Caco-2 (cell line): ENCODE measurements at regions not wholly inside any gene's neighbourhood (a gene's known extent, or its start where the extent isn't known, plus 50 kb on each side); places are given as distances from the start of the nearest gene placed in this dataset.

Experiments used
- BruUV-seq: library from RNA; stranded (reverse); fragments of 400-500 nt; replicated peaks from 2 replicates; lab custom pipeline; 2021; lab: Mats Ljungman, UMichigan
- CTCF ChIA-PET: fragments of 300-600 bp; sonication (Branson Sonifier 250); formaldehyde crosslinking; loops from one replicate; lab custom pipeline; 2022; ENCODE audit warnings: antibody characterized with exemption; lab: Charles Lee
- POLR2A ChIA-PET: fragments of 300-600 bp; sonication (Branson Sonifier 250); formaldehyde crosslinking; loops from one replicate; lab custom pipeline; 2022; ENCODE audit warnings: antibody characterized with exemption; lab: Charles Lee
- DNase-seq, 2 experiments: peaks; one replicate each; pipeline versions ENCODE4 v3.0.0 to v3.0.0-alpha.2; 2020 to 2022
- H3K27me3 ChIP-seq: replicated peaks from 2 replicates; pipeline ENCODE4 v1.6.0; 2011; ENCODE audit warnings: low read length; ENCODE audit not compliant: control insufficient read depth, insufficient read depth
- H3K36me3 ChIP-seq: 2 replicates; pipeline ENCODE4 v1.5.1; 2011; ENCODE audit warnings: low read length; ENCODE audit not compliant: control insufficient read depth, insufficient read depth
- H3K4me1 ChIP-seq: fragments of 250-450 bp; sonication (Bioruptor Pico); 2 replicates; pipeline ENCODE4 v1.5.1; 2020; ENCODE audit warnings: mild to moderate bottlenecking
- H3K4me3 ChIP-seq: 2 replicates; pipeline ENCODE4 v1.5.1; 2011; ENCODE audit warnings: low read depth, mild to moderate bottlenecking, control low read depth, low read length
- H3K9me3 ChIP-seq: fragments of 250-450 bp; sonication (Bioruptor Pico); 2 replicates; pipeline ENCODE4 v1.5.1; 2020; ENCODE audit warnings: mild to moderate bottlenecking, moderate library complexity
- H3K27ac Mint-ChIP-seq: one replicate; pipeline ENCODE4 v1.8.0; 2022; ENCODE audit warnings: mixed read lengths; ENCODE audit not compliant: unreplicated experiment
- H3K27me3 Mint-ChIP-seq: one replicate; pipeline ENCODE4 v1.8.0; 2022; ENCODE audit warnings: mixed read lengths; ENCODE audit not compliant: insufficient read depth, unreplicated experiment
- H3K36me3 Mint-ChIP-seq: one replicate; pipeline ENCODE4 v1.8.0; 2022; ENCODE audit warnings: mild to moderate bottlenecking, mixed read lengths; ENCODE audit not compliant: insufficient read depth, unreplicated experiment
- H3K4me1 Mint-ChIP-seq: one replicate; pipeline ENCODE4 v1.8.0; 2022; ENCODE audit warnings: low read depth, mixed read lengths; ENCODE audit not compliant: unreplicated experiment
- H3K4me3 Mint-ChIP-seq: one replicate; pipeline ENCODE4 v1.8.0; 2022; ENCODE audit warnings: mild to moderate bottlenecking, moderate library complexity, mixed read lengths; ENCODE audit not compliant: unreplicated experiment
- H3K9me3 Mint-ChIP-seq: one replicate; pipeline ENCODE4 v1.8.0; 2022; ENCODE audit warnings: mixed read lengths; ENCODE audit not compliant: unreplicated experiment
- CTCF ChIP-seq, 2 experiments: fragments of 200-600 bp in 1 of 2; IDR thresholded peaks; 1 replicate in 1 of 2; 2 replicates in 1 of 2; pipeline versions ENCODE4 v1.5.1 to v1.8.0; 2011 to 2022; ENCODE audit warnings: antibody characterized with exemption in 1 of 2, control low read depth in 1 of 2, inconsistent platforms in 1 of 2, low read depth in 1 of 2, low read length in 1 of 2, mild to moderate bottlenecking in 1 of 2, moderate library complexity in 1 of 2; ENCODE audit not compliant: insufficient read depth in 1 of 2, severe bottlenecking in 1 of 2, unreplicated experiment in 1 of 2
- intact Hi-C: fragments of 100-400 bp; cut with micrococcal nuclease; formaldehyde crosslinking; loops from one replicate; pipeline ENCODE4 v1.10.0; 2022; ENCODE audit not compliant: unreplicated experiment

DNA sequence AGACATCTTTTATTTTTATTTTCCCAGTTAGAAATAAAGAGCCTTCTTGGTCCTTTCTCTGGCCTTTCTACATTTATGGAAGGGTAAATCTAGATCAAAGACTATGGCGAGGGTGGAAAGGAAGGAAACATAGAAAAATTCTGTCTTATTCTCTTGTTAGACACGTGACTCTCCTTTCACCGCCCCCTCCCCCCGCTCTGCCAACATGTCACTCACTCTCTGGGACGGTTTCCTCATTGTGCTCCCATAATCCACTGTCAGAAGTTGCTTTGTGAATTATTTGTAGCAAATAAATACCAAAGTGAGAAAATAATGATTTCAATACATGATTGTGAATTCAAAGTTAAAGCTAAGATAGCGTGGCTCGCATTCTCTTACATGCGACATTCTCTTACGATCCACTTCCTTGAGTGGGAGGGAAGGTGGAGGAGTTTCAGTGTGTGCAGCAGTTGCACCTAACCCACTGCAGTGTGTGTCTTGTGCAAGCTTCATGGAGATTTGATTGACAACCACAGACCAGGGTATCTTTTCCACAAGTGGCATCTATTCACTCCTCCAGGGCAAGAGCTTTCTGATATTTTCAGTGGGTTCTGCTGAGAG lies 423.0 kb upstream of the KIF2A start:
- no peaks in the 10 kb centered on the region for H3K36me3 ChIP-seq
- H3K27me3 ChIP-seq: no peaks in the 10 kb centered on the region
- intact Hi-C loops: no loop called here
- Mint-ChIP-seq H3K4me1 (no peaks in the 10 kb centered on the region), H3K36me3 (no peaks in the 10 kb centered on the region), H3K4me3 (no peak overlapping the region), H3K27me3 (peaks cover 8% of the 10 kb centered on the region), H3K9me3 (peaks cover under 1% of the 10 kb centered on the region), H3K27ac (no peak overlapping the region)
- no peak overlapping the region for H3K4me3 ChIP-seq
- no peak for DNase-seq
- no peak for TF ChIP-seq CTCF (IDR thresholded peaks at IDR 0.05; ENCODE audit: insufficient read depth in 1 of 2, low read depth in 1 of 2, low read length in 1 of 2, severe bottlenecking in 1 of 2, unreplicated experiment in 1 of 2)
- BruUV-seq: no TSS peak
- ChIA-PET CTCF (no interaction called here), POLR2A (no interaction called here)
- H3K9me3 ChIP-seq: no peaks in the 10 kb centered on the region
- no peaks in the 10 kb centered on the region for H3K4me1 ChIP-seq

- BruUV-seq: no TSS peak
- H3K4me3 ChIP-seq: no peak overlapping the region
- no peaks in the 10 kb centered on the region for H3K4me1 ChIP-seq
- H3K27ac Mint-ChIP-seq: no peak overlapping the region
- DNase-seq: no peak
- no peak overlapping the region for H3K4me3 Mint-ChIP-seq
- H3K4me1 Mint-ChIP-seq: no peaks in the 10 kb centered on the region
- CTCF ChIA-PET: no interaction called here
- no peaks in the 10 kb centered on the region for H3K9me3 ChIP-seq
- intact Hi-C loops: no loop called here
- POLR2A ChIA-PET: no interaction called here
- H3K27me3 Mint-ChIP-seq: peaks cover 10% of the 10 kb centered on the region
- H3K36me3 Mint-ChIP-seq: no peaks in the 10 kb centered on the region
- H3K27me3 ChIP-seq: no peaks in the 10 kb centered on the region
- TF ChIP-seq CTCF (IDR thresholded peaks at IDR 0.05; ENCODE audit: insufficient read depth in 1 of 2, low read depth in 1 of 2, low read length in 1 of 2, severe bottlenecking in 1 of 2, unreplicated experiment in 1 of 2): no peak
- H3K36me3 ChIP-seq: no peaks in the 10 kb centered on the region
- H3K9me3 Mint-ChIP-seq: peaks cover 12% of the 10 kb centered on the region
Measured at GRCh38 chr5:61884252-61884855, 421.7 kb upstream of the KIF2A start.

DNA sequence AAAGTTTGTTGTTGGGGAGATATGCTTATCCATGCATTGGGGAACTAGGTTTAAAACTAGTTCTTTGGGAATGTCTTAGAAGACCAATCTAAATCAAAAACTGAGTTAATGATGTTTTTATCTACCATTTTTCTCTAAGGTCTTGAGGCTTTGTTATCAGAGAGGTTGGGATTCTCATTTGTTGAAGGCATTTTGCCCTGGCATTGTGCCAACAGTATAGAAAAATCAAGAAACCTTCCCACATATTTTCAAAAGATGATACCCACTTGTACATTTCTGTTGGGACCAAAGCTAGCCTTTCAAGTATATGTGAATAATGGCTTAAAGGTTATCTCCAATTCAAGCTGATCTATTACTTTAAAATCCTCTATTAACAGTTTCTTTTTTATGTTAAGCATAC lies 419.8 kb upstream of the KIF2A start:
- intact Hi-C loops: no loop called here
- Histone ChIP-seq H3K4me3 (no peak overlapping the region), H3K9me3 (no peaks in the 10 kb centered on the region), H3K4me1 (no peaks in the 10 kb centered on the region), H3K27me3 (no peaks in the 10 kb centered on the region), H3K36me3 (no peaks in the 10 kb centered on the region)
- Mint-ChIP-seq H3K4me1 (no peaks in the 10 kb centered on the region), H3K9me3 (peaks cover 12% of the 10 kb centered on the region), H3K27ac (no peak overlapping the region), H3K4me3 (no peak overlapping the region), H3K27me3 (peaks cover 8% of the 10 kb centered on the region), H3K36me3 (no peaks in the 10 kb centered on the region)
- POLR2A ChIA-PET: no interaction called here
- CTCF ChIA-PET: no interaction called here
- BruUV-seq: no TSS peak
- DNase-seq: no peak
- TF ChIP-seq CTCF (IDR thresholded peaks at IDR 0.05; ENCODE audit: insufficient read depth in 1 of 2, low read depth in 1 of 2, low read length in 1 of 2, severe bottlenecking in 1 of 2, unreplicated experiment in 1 of 2): no peak
